ENCODE measurements at regions not wholly inside any gene's neighbourhood (a gene's known extent, or its start where the extent isn't known, plus 50 kb on each side); places are given as distances from the start of the nearest gene placed in this dataset.

DNA sequence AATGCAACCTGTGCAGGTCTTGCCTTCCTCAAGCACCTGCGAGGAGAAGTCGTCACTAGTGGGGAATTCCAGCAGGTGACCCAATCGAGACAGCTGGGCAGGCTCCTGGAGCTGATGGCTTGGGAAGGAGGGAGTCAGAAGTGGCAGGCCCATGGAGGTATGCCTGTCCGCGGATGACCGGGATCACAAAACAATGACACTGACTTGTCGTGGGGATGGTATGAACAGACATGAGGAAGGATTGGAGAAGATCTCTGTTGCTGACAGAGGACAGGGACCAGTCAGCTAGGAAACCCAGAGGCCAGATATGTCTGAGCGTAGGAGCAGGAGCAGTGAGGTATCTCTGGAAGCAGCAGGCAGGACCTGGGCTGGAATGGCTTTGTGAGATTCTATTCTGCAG lies 233.3 kb downstream of the SOX9 start:
- no peak overlapping the region for H3K4me3 ChIP-seq (ENCODE audit: low read depth, low read length)
- TF ChIP-seq, protein P1, sequence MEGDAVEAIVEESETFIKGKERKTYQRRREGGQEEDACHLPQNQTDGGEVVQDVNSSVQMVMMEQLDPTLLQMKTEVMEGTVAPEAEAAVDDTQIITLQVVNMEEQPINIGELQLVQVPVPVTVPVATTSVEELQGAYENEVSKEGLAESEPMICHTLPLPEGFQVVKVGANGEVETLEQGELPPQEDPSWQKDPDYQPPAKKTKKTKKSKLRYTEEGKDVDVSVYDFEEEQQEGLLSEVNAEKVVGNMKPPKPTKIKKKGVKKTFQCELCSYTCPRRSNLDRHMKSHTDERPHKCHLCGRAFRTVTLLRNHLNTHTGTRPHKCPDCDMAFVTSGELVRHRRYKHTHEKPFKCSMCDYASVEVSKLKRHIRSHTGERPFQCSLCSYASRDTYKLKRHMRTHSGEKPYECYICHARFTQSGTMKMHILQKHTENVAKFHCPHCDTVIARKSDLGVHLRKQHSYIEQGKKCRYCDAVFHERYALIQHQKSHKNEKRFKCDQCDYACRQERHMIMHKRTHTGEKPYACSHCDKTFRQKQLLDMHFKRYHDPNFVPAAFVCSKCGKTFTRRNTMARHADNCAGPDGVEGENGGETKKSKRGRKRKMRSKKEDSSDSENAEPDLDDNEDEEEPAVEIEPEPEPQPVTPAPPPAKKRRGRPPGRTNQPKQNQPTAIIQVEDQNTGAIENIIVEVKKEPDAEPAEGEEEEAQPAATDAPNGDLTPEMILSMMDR (IDR thresholded peaks at IDR 0.05; ENCODE audit: control insufficient read depth, extremely low read depth, insufficient read depth), result no peak
- DNase-seq (ENCODE audit: low read depth), result no peak

GRCh38 chr17:72357764-72358365 lies 237.0 kb downstream of the SOX9 start:
- no peak overlapping the region for H3K4me3 ChIP-seq (ENCODE audit: low read depth, low read length)
- TF ChIP-seq, protein P1 (IDR thresholded peaks at IDR 0.05; ENCODE audit: control insufficient read depth, extremely low read depth, insufficient read depth), result no peak
- DNase-seq (ENCODE audit: low read depth), result no peak

DNA sequence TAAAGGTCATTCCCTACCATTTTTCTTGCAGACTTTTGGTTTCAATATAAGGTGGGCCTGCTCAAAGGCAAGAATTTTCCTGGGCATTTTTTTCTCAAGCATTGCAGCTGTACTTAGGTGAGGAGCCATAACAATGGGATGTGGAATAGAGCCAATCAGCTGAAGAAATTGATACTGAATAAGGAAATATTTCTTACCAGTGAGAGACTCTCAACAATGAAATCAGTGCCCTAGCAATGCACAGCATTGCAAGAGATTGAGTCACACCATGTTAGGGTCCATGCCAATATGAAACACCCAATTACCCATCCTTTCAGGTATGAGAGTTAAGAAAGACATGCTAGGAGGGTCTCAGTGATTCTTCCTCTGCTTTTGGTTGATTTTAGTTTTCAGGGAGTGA lies 237.6 kb downstream of the SOX9 start:
- no peak for DNase-seq (ENCODE audit: low read depth)
- no peak overlapping the region for H3K4me3 ChIP-seq (ENCODE audit: low read depth, low read length)
- TF ChIP-seq, protein P1 (IDR thresholded peaks at IDR 0.05; ENCODE audit: control insufficient read depth, extremely low read depth, insufficient read depth), result no peak

DNA sequence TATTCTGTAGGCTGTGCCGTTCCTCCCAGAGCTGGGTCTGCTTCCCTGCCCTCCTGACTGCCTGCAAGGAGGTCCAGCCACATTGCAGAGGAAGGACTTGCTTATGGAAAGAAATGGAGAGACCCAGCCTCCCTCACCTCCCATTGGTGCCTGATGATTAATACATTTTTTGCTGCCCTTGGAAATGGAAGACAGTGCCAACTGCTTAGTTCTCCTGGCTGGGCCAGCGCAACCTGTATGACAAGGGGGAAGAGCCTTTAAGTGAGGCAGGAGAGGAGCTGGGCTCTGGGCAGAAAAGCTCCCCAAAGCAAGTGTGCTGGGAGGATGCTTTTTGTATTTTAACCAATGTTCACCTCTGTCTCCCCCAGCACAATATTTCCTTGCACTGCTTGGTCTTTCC lies 238.5 kb downstream of the SOX9 start:
- TF ChIP-seq, protein P1 (IDR thresholded peaks at IDR 0.05; ENCODE audit: control insufficient read depth, extremely low read depth, insufficient read depth), result no peak
- H3K4me3 ChIP-seq (ENCODE audit: low read depth, low read length), result no peak overlapping the region
- no peak for DNase-seq (ENCODE audit: low read depth)

GRCh38 chr17:72359811-72360210 lies 239.0 kb downstream of the SOX9 start:
- no peak overlapping the region for H3K4me3 ChIP-seq (ENCODE audit: low read depth, low read length)
- no peak for DNase-seq (ENCODE audit: low read depth)
- TF ChIP-seq, protein P1 (IDR thresholded peaks at IDR 0.05; ENCODE audit: control insufficient read depth, extremely low read depth, insufficient read depth), result no peak

GRCh38 chr17:72360386-72360940 lies 239.6 kb downstream of the SOX9 start:
- DNase-seq (ENCODE audit: low read depth), result no peak
- H3K4me3 ChIP-seq (ENCODE audit: low read depth, low read length), result no peak overlapping the region
- TF ChIP-seq, protein P1 (IDR thresholded peaks at IDR 0.05; ENCODE audit: control insufficient read depth, extremely low read depth, insufficient read depth), result no peak

DNA sequence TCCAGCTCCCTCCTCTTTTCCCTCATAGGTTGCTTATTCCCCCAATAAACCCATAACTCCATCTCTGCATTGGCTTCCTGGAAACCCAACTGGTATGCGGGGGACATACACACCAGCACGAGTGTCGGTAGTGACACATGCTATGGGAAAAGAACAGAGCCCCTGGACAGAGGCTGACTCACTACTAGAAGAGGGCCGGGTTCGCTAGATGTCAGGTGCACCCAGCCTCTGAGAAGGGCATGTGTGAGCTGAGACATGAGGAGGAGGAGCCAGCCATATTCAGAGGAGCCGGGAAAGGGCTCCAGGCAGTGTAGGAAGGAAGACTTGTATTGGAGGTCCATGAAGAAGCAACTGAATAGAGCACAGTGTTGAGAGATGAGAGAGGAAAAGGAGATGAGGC lies 241.1 kb downstream of the SOX9 start:
- no peak overlapping the region for H3K4me3 ChIP-seq (ENCODE audit: low read depth, low read length)
- no peak for DNase-seq (ENCODE audit: low read depth)
- TF ChIP-seq, protein P1 (IDR thresholded peaks at IDR 0.05; ENCODE audit: control insufficient read depth, extremely low read depth, insufficient read depth), result no peak

Measured in LNCaP clone FGC (cell line).